ENCODE measurements at regions not wholly inside any gene's neighbourhood (a gene's known extent, or its start where the extent isn't known, plus 50 kb on each side); places are given as distances from the start of the nearest gene placed in this dataset.

DNA sequence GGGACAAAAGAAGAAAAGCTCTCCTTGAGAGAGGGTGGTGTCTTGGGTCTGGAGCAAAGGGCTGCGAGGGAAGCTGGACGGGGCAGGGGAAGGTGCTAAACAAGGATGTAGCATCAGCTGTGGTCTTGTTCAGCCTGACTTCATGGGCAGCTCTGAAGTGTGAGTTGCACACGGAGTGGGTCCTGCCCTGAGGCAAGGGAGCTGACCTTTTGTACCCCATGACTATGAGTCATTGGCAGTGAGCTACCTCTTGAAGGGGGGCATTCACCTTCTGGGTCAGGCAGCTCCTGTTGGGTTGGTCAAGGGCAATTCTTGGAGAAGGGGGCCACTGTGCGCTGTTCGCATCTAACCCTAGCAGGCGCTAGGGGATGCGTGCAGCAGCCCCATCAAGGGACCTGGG, 151.8 kb downstream of the SMIM20 start:
- Histone ChIP-seq H3K9ac (ENCODE audit: low read depth in 1 of 2, low read length in 2 of 2) (no peak overlapping the region), H3K4me1 (ENCODE audit: control insufficient read depth in 4 of 4, insufficient read depth in 4 of 4, low read length in 3 of 4) (no peaks in the 10 kb centered on the region), H3K27ac (ENCODE audit: low read depth in 1 of 2, low read length in 2 of 2) (no peak overlapping the region), H3K27me3 (ENCODE audit: control insufficient read depth in 4 of 4, insufficient read depth in 4 of 4, low read length in 3 of 4) (no peaks in the 10 kb centered on the region), H3K36me3 (ENCODE audit: control insufficient read depth in 4 of 4, insufficient read depth in 3 of 4, low read depth in 1 of 4, low read length in 3 of 4) (no peaks in the 10 kb centered on the region), H3K4me3 (ENCODE audit: low read depth in 1 of 3, low read length in 3 of 3) (no peak overlapping the region), H3K9me3 (ENCODE audit: control insufficient read depth in 4 of 4, low read length in 3 of 4) (no peaks in the 10 kb centered on the region)
- TF ChIP-seq EGR1 (IDR thresholded peaks at IDR 0.05; ENCODE audit: low read depth in 2 of 2) (no peak), RXRA (IDR thresholded peaks at IDR 0.05) (no peak), JUND (IDR thresholded peaks at IDR 0.05) (no peak), SP1 (IDR thresholded peaks at IDR 0.05) (no peak)
- TF ChIP-seq, protein P1, sequence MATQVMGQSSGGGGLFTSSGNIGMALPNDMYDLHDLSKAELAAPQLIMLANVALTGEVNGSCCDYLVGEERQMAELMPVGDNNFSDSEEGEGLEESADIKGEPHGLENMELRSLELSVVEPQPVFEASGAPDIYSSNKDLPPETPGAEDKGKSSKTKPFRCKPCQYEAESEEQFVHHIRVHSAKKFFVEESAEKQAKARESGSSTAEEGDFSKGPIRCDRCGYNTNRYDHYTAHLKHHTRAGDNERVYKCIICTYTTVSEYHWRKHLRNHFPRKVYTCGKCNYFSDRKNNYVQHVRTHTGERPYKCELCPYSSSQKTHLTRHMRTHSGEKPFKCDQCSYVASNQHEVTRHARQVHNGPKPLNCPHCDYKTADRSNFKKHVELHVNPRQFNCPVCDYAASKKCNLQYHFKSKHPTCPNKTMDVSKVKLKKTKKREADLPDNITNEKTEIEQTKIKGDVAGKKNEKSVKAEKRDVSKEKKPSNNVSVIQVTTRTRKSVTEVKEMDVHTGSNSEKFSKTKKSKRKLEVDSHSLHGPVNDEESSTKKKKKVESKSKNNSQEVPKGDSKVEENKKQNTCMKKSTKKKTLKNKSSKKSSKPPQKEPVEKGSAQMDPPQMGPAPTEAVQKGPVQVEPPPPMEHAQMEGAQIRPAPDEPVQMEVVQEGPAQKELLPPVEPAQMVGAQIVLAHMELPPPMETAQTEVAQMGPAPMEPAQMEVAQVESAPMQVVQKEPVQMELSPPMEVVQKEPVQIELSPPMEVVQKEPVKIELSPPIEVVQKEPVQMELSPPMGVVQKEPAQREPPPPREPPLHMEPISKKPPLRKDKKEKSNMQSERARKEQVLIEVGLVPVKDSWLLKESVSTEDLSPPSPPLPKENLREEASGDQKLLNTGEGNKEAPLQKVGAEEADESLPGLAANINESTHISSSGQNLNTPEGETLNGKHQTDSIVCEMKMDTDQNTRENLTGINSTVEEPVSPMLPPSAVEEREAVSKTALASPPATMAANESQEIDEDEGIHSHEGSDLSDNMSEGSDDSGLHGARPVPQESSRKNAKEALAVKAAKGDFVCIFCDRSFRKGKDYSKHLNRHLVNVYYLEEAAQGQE (IDR thresholded peaks at IDR 0.05): no peak
- 90% methylated on average over 7 of the region's 7 CpGs for WGBS
- no peak for DNase-seq (ENCODE audit: low spot score)

DNA sequence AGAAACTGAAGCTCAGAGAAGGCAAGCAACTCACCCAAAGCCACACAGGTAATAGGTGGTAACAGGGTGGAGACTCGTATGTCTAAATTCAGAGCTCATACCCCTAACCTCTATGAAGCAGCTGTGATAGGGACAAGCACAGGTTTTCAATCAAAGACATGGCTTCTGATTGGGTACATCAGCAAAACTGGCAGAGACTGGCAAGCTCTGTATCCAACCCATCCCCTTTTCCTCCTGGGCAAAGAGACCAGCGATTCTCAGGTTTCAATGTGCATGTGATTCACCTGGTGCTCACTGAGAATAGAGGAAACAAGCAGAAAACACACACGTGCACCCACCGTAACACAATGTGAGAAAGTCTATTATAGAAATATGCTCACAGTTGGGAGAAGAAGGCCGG, 153.0 kb downstream of the SMIM20 start:
- TF ChIP-seq, protein P2, sequence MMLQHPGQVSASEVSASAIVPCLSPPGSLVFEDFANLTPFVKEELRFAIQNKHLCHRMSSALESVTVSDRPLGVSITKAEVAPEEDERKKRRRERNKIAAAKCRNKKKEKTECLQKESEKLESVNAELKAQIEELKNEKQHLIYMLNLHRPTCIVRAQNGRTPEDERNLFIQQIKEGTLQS (IDR thresholded peaks at IDR 0.05): no peak
- TF ChIP-seq, protein P3, sequence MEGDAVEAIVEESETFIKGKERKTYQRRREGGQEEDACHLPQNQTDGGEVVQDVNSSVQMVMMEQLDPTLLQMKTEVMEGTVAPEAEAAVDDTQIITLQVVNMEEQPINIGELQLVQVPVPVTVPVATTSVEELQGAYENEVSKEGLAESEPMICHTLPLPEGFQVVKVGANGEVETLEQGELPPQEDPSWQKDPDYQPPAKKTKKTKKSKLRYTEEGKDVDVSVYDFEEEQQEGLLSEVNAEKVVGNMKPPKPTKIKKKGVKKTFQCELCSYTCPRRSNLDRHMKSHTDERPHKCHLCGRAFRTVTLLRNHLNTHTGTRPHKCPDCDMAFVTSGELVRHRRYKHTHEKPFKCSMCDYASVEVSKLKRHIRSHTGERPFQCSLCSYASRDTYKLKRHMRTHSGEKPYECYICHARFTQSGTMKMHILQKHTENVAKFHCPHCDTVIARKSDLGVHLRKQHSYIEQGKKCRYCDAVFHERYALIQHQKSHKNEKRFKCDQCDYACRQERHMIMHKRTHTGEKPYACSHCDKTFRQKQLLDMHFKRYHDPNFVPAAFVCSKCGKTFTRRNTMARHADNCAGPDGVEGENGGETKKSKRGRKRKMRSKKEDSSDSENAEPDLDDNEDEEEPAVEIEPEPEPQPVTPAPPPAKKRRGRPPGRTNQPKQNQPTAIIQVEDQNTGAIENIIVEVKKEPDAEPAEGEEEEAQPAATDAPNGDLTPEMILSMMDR (IDR thresholded peaks at IDR 0.05; ENCODE audit: low read depth, low read length, missing input control): no peak
- TF ChIP-seq JUND (IDR thresholded peaks at IDR 0.05) (no peak), HNF4G (IDR thresholded peaks at IDR 0.05) (no peak), SP1 (IDR thresholded peaks at IDR 0.05) (no peak), YY1 (IDR thresholded peaks at IDR 0.05) (no peak), FOXA2 (IDR thresholded peaks at IDR 0.05) (no peak)
- TF ChIP-seq, protein P4, sequence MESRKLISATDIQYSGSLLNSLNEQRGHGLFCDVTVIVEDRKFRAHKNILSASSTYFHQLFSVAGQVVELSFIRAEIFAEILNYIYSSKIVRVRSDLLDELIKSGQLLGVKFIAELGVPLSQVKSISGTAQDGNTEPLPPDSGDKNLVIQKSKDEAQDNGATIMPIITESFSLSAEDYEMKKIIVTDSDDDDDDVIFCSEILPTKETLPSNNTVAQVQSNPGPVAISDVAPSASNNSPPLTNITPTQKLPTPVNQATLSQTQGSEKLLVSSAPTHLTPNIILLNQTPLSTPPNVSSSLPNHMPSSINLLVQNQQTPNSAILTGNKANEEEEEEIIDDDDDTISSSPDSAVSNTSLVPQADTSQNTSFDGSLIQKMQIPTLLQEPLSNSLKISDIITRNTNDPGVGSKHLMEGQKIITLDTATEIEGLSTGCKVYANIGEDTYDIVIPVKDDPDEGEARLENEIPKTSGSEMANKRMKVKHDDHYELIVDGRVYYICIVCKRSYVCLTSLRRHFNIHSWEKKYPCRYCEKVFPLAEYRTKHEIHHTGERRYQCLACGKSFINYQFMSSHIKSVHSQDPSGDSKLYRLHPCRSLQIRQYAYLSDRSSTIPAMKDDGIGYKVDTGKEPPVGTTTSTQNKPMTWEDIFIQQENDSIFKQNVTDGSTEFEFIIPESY (IDR thresholded peaks at IDR 0.05): no peak
- no peak for DNase-seq (ENCODE audit: low spot score)
- 90% methylated on average over 5 of the region's 5 CpGs for WGBS
- no peaks in the 10 kb centered on the region for H3K27me3 ChIP-seq (ENCODE audit: control insufficient read depth in 4 of 4, insufficient read depth in 4 of 4, low read length in 3 of 4)
- no peaks in the 10 kb centered on the region for H3K9me3 ChIP-seq (ENCODE audit: control insufficient read depth in 4 of 4, low read length in 3 of 4)
- no peak overlapping the region for H3K27ac ChIP-seq (ENCODE audit: low read depth in 1 of 2, low read length in 2 of 2)
- H3K4me3 ChIP-seq (ENCODE audit: low read depth in 1 of 3, low read length in 3 of 3): no peak overlapping the region
- H3K36me3 ChIP-seq (ENCODE audit: control insufficient read depth in 4 of 4, insufficient read depth in 3 of 4, low read depth in 1 of 4, low read length in 3 of 4): no peaks in the 10 kb centered on the region
- no peak overlapping the region for H3K9ac ChIP-seq (ENCODE audit: low read depth in 1 of 2, low read length in 2 of 2)
- no peaks in the 10 kb centered on the region for H3K4me1 ChIP-seq (ENCODE audit: control insufficient read depth in 4 of 4, insufficient read depth in 4 of 4, low read length in 3 of 4)

All from liver (tissue), 8 donors.